Suppressor macrophage treated with lipopolysaccharide for 4 hours (primary cell): ENCODE measurements at regions not wholly inside any gene's neighbourhood (a gene's known extent, or its start where the extent isn't known, plus 50 kb on each side); places are given as distances from the start of the nearest gene placed in this dataset.
"Not testable (repeated sequence)": the region's sequence is repeated elsewhere in the genome, so short reads cannot be mapped to it uniquely, and the experiment has no call there.

Experiments
- DNase-seq: peaks from one replicate; pipeline ENCODE4 v3.0.0-alpha.2; 2020

DNA sequence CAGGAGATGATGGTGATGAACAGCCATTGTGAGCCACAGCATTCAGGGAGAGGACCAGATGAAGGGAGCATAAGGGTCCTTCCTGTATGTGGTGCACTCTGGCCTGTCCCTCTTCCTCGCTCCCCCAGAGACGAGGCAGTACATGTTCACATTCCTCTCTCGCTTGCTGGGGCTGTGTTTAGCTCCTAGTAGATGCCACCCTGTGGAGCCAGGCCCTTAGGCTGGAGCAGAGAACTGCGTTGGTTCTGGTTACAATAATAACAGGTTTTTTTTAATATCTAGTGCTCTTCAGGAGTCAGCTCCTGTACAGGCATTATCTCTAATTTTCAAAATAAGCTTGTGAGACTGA lies 171.1 kb upstream of the MYT1L start:
- no peak for DNase-seq

DNA sequence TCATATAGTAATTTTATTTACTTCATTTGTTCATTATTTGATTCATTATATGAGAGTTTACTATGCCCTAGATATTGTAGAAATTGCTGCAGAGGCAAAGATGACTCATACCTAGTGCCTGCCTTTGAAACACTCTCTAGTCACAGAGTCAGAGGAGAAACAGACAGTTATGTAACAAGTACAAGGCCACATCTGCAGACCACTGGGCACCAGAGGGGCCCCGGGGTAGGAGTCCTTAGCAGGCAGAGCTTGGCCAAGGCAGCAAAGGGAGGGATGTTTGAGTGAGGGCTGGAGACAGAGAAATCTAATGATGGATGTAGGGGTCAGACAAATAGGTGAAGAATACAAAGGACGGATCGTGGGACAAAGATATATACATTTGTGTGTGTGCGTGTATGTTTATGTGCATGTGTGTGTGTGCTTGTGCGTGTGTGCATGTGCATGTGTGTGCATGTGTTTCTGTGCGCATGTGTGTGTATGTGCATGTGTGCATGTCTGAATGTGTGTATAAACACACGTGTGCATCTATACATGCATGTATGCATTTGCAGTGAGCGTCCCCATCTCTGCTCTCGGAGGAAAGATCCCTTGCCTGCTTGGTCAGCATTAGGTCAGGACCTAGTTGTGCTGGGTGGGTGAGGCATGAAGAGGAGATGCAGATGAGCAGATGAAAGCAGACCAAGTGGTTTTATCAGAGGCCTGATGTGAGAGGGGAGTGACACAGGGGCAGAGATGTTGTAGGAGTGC lies 170.6 kb upstream of the MYT1L start:
- DNase-seq = no peak

- DNase-seq = no peak
Measured at GRCh38 chr2:2495606-2496005, 164.5 kb upstream of the MYT1L start.

DNA sequence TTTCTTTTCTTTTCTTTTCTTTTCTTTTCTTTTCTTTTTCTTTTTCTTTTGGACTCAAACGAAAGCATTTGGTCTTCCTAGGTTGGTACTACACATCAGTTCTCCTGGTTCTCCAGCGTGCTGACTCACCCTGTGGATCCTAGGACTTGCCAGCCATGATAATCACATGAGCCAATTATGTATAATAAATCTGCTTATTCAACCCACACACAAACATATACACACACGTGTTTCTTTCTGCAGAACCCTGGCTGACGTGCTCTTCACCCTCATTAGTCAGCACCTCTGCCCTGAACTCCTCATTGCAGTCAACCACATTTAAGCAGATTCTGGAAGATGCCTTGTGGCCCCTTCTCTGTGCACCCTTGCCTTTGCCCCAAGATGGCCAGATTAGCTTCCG lies 162.4 kb upstream of the MYT1L start:
- DNase-seq = no peak

DNA sequence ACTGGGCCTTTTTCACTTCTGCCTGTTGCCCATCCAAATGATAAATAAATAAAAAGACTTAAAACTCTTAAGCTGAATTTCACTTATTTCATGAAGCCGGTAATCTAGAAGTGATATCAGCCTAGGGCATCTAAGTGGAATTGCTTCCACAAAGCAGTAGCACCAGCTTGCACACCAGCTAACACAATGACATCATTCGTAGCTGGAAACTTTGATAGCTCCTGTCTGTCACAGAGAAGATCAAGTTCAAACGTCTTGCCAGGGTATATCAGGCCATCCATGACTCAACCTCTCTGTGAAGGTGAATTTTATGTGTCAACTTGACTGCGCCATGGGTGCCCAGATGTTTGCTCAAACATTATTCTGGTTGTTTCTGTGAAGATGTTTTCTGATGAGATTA lies 161.7 kb upstream of the MYT1L start:
- no peak for DNase-seq

DNA sequence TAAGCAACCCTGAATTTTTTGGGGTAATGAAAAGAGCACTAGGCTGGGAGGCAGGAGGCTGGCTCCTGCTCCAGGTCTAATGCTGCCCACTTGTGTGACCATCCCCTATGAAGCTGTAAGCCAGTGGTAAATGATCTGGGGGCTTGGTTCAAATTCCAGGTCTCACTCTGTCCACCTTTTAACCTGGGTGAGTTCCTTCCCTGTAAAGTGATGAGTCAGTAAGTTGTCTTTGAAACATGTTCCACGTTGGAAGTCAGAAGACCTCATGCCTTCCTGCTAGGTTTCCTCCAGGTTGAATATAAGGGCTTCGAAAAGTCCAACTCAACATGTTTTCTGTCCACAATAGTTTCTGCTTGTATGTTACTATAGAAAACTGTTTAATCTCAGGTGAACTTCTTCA lies 160.9 kb upstream of the MYT1L start:
- no peak for DNase-seq

GRCh38 chr2:2484301-2484700 lies 153.2 kb upstream of the MYT1L start:
- no peak for DNase-seq

GRCh38 chr2:2482851-2483250 lies 151.8 kb upstream of the MYT1L start:
- DNase-seq = no peak

GRCh38 chr2:2472881-2473280 lies 141.8 kb upstream of the MYT1L start:
- no peak for DNase-seq

DNA sequence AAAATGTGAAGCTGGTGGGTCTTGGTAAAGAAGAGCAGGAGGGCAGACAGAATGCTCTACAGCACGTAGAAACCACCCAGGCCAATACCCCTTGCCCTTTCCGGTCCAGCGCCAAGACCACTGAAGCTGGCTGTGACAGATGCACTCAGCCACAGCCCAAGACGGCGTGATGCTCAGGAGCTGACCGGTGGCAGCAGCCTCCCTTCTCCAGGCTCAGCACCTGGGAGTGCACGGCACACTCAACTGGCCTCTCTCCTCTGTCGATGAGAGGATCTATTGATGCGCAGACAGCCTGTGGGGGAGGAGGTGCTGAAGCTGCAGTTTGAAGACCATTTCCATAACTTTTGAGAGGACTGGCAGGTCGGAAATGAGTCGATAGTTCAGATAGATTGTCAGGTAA lies 141.0 kb upstream of the MYT1L start:
- no peak for DNase-seq

- peak; percentile 56 for DNase-seq
Measured at GRCh38 chr2:2466534-2466933, 135.5 kb upstream of the MYT1L start.

GRCh38 chr2:2464643-2465042 lies 133.6 kb upstream of the MYT1L start:
- DNase-seq = no peak

DNA sequence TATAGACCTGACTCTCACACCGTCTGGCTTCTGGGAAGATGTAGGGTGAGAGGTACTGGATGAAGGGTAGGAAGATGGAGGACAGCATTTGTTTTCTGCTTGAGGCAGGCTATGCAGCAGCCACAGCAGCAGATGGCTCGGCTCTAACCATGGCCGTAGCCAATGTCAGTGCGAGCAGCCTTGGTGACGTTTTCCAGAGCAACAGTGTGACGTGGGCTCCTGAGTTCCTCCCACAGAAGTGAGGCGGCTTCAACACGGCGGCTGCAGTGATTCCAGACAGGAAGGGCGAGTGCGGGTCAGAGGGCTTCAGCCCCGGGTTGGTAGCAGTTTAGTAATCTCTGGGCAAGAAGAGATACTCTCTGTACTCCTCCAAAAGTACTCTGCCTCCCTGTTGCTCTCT lies 133.0 kb upstream of the MYT1L start:
- DNase-seq = no peak

- DNase-seq = no peak
Measured at GRCh38 chr2:2456721-2457120, 125.6 kb upstream of the MYT1L start.

DNA sequence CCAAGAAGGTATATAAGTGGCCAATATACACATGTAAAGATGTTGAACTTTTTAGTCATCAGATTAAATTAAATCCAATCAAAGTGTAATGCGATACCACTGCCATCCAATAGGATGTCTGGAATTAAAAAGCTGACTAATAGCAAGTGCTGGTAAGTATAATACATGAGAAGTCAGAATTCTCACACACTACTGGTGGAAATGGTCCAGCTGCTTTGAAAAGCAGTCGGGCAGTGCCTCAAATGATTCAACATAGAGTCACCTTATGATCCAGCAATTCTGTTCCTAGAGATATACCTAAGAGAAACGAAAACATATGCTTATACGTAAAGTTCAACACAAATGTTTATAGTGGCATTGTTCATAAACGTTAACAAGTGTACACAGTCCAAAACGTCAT lies 124.1 kb upstream of the MYT1L start:
- no peak for DNase-seq

DNA sequence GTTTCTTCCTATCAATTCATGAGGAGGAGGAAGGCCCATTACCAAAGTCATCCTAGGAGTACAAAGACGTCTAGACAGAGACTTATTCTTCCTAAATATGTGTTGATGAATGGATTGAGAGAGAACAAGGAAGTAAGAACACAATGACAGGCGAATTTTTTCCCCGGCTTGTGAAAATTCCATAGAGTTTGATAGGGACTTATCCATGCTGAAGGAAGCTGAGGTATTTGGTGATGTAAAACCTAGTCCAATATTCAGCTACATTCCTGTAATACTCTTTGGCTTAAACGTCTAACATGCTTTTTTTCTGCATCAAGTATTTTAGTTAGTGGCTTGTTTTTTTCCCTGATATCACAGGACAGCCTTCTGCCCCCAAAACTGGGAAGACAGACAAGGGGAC lies 121.9 kb upstream of the MYT1L start:
- no peak for DNase-seq

DNA sequence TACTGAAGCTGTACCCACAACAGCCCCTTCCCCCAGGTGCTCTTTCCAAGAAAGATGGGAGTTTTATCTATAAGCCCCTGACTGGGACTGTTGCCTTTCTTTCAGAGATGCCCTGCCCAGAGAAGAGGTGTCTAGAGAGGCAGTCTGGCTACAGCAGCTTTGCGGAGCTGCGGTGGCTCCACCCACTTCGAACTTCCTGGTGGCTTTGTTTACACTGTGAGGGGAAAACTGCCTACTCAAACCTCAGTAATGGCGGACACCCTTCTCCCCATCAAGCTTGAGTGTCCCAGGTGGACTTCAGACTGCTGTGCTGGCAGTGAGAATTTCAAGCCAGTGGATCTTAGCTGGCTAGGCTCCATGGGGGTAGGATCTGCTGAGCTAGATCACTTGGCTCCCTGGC lies 120.2 kb upstream of the MYT1L start:
- not testable (repeated sequence) for DNase-seq

- DNase-seq = no peak
Measured at GRCh38 chr2:2448178-2448577, 117.1 kb upstream of the MYT1L start.

GRCh38 chr2:2422621-2423020 lies 91.5 kb upstream of the MYT1L start:
- no peak for DNase-seq

DNA sequence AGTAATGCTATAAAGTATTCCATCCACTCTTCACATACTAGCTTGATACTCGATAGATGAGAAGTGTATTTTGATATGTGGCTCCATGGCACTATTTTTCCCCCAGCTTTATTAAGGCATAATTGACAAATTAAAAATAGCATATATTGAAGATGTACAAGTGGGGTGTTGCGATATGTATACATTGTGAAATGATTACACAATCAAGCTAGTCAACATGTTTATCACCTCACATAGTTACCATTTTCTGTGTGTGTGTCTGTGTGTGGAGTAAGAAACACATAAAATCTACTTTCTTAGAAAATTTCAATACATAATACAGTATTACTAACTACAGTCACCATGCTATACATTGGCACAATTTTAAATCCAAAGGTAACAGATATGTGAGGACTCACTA lies 82.5 kb upstream of the MYT1L start:
- no peak for DNase-seq

GRCh38 chr2:2410987-2411386 lies 79.9 kb upstream of the MYT1L start:
- DNase-seq = no peak

GRCh38 chr2:2409481-2409880 lies 78.4 kb upstream of the MYT1L start:
- DNase-seq = no peak

GRCh38 chr2:2405780-2406179 lies 74.7 kb upstream of the MYT1L start:
- no peak for DNase-seq

DNA sequence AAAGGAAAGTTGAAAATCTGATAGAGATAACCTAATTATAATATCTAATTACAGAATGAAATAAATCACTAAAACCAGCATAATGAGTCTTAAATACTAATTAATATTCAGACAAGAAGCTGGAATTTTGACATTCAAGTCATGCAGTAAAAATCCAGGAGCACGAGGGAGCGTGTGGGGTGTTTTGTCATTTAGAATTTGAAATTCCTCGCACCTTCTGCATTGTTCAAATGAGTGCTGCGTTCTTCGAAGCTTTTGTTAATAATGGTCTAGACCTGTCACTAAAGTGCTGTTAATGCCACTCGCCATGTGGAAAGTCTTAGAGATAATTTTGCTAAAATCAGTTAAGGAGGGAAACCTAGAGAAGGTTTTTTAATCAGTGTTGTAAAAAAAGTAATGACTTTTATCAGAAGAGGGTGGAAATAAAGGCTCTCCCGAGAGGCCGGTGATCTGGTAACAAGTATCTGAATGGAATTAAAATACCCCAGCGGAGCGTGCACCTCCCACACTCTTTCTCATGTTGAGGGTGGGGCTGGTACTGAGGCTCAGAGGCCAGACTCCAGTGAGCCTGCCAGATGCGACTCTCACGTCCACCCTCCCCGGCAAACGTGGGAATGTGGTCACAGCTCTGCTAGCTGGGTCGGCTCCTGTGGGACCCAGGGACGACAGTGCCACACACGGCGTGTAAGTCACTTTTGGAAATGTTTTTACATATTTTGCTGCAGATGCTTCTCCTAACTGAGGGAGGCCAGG lies 69.4 kb upstream of the MYT1L start:
- no peak for DNase-seq

- no peak for DNase-seq
Measured at GRCh38 chr2:2399396-2399795, 68.3 kb upstream of the MYT1L start.
